ENCODE measurements at regions not wholly inside any gene's neighbourhood (a gene's known extent, or its start where the extent isn't known, plus 50 kb on each side); places are given as distances from the start of the nearest gene placed in this dataset.

- 63 to 79% methylated on average over 4 of the region's 4 CpGs for WGBS, 2 donors
- Histone ChIP-seq H3K27ac (no peak overlapping the region), H3K27me3 (no peaks in the 10 kb centered on the region), H3K36me3 (no peaks in the 10 kb centered on the region), H3K9me3 (no peaks in the 10 kb centered on the region), H3K4me3 (no peak overlapping the region), H3K4me1 (no peaks in the 10 kb centered on the region)
- FAIRE-seq (no peak), DNase-seq (no peak), ATAC-seq (no peak)
- TF ChIP-seq, protein P1, sequence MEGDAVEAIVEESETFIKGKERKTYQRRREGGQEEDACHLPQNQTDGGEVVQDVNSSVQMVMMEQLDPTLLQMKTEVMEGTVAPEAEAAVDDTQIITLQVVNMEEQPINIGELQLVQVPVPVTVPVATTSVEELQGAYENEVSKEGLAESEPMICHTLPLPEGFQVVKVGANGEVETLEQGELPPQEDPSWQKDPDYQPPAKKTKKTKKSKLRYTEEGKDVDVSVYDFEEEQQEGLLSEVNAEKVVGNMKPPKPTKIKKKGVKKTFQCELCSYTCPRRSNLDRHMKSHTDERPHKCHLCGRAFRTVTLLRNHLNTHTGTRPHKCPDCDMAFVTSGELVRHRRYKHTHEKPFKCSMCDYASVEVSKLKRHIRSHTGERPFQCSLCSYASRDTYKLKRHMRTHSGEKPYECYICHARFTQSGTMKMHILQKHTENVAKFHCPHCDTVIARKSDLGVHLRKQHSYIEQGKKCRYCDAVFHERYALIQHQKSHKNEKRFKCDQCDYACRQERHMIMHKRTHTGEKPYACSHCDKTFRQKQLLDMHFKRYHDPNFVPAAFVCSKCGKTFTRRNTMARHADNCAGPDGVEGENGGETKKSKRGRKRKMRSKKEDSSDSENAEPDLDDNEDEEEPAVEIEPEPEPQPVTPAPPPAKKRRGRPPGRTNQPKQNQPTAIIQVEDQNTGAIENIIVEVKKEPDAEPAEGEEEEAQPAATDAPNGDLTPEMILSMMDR (IDR thresholded peaks at IDR 0.05), result no peak
- intact Hi-C loops (cut with DNase I), result no loop called here
Observed at GRCh38 chr6:103167345-103168071, 1692.2 kb downstream of the HACE1 start.

DNA sequence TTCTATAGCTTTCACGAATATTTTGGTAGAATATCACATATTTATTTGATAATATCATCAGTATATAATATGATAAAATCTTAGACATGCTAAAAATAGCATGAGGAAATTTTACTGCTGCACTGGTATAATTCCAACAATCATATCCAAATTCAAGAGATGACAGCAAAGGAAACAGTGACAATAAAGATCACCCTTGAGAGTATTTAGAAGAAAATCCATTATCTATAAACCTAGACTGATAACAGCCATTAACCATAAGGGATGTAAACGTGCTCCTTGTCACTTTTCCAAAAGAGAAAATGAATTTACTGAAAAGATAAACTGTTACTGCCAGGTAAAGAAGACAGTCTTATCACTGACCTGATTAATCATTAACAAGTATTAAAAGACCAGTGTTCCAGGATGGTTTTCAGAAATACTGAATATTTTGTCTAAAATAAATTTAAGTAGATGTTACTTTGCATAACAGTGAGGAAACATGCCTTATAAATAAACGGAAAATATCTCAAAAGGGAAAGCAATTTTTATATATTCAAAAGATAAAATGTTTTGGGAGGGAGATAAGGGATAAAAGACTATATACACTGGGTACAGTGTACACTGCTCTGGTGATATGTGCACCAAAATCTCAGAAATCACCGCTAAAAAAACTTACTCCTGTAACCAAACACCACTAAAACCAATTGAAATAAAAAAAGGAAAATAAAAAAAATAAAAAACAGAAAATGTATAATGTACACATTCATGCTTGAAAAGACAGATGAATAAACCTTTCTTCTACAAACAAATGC lies 1704.7 kb downstream of the HACE1 start:
- no peak overlapping the region for H3K4me3 ChIP-seq
- no peak overlapping the region for H3K27ac ChIP-seq
- DNase-seq (no peak), ATAC-seq (no peak), FAIRE-seq (peak; percentile 34)
- intact Hi-C loops (cut with DNase I), result no loop called here
- no peaks in the 10 kb centered on the region for H3K36me3 ChIP-seq
- WGBS, 2 donors, result 9 to 10% methylated on average over 4 of the region's 4 CpGs
- no peaks in the 10 kb centered on the region for H3K27me3 ChIP-seq
- no peaks in the 10 kb centered on the region for H3K9me3 ChIP-seq
- peaks cover 0 to 10% (median 6%) of the 10 kb centered on the region in 3 donors for H3K4me1 ChIP-seq
- TF ChIP-seq, protein P1 (IDR thresholded peaks at IDR 0.05), result no peak

DNA sequence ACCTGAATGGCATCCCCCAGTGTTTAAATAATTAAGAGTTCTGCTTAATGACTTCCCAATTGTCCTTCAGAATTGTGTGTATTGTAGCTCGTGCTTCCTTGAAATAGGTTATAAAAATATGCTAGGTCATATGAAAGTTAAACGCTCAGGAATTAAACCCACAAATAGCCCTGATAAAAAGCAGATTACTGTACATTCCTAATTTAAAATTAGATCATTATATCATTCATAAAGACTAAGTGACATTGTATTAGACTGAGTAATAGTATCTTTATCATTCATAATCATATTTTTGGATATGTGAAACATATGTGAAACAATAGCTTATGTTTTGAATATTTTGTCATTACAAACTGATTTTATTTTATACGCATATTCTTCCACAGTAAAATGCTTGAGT lies 1706.7 kb downstream of the HACE1 start:
- Histone ChIP-seq H3K27me3 (no peaks in the 10 kb centered on the region), H3K9me3 (no peaks in the 10 kb centered on the region), H3K4me3 (no peak overlapping the region), H3K27ac (no peak overlapping the region), H3K4me1 (peaks cover 0 to 10% (median 6%) of the 10 kb centered on the region in 3 donors), H3K36me3 (no peaks in the 10 kb centered on the region)
- TF ChIP-seq, protein P1 (IDR thresholded peaks at IDR 0.05), result no peak
- intact Hi-C loops (cut with DNase I), result no loop called here
- FAIRE-seq (no peak), DNase-seq (no peak), ATAC-seq (no peak)
- 60 to 64% methylated on average over 3 of the region's 3 CpGs for WGBS, 2 donors

- ATAC-seq (no peak), FAIRE-seq (no peak), DNase-seq (no peak)
- H3K27me3 ChIP-seq, result peaks cover 0 to 3% (median 0%) of the 10 kb centered on the region in 4 donors
- 66 to 69% methylated on average over 2 of the region's 2 CpGs for WGBS, 2 donors
- TF ChIP-seq, protein P1 (IDR thresholded peaks at IDR 0.05), result no peak
- no peak overlapping the region for H3K27ac ChIP-seq
- H3K4me1 ChIP-seq, result no peaks in the 10 kb centered on the region
- H3K36me3 ChIP-seq, result no peaks in the 10 kb centered on the region
- intact Hi-C loops (cut with DNase I), result no loop called here
- no peak overlapping the region for H3K4me3 ChIP-seq
- H3K9me3 ChIP-seq, result no peaks in the 10 kb centered on the region
Observed at GRCh38 chr6:103142902-103143301, 1716.8 kb downstream of the HACE1 start.

Measured in pancreas (tissue), 10 donors.